Endodermal cell (in vitro differentiated cells): ENCODE measurements at regions not wholly inside any gene's neighbourhood (a gene's known extent, or its start where the extent isn't known, plus 50 kb on each side); places are given as distances from the start of the nearest gene placed in this dataset.

Experiments used
- DNase-seq: peaks from one replicate; pipeline ENCODE4 v3.0.0-alpha.2; 2017
- H3K27ac ChIP-seq: 2 replicates; pipeline ENCODE4 v1.5.1; 2013; ENCODE audit warnings: mild to moderate bottlenecking, low read depth, low read length, moderate library complexity
- H3K27me3 ChIP-seq: 2 replicates; pipeline ENCODE4 v1.6.1; 2013; ENCODE audit warnings: mild to moderate bottlenecking, low read length, moderate library complexity; ENCODE audit not compliant: insufficient read depth, control insufficient read depth, poor library complexity, severe bottlenecking
- H3K36me3 ChIP-seq: 2 replicates; pipeline ENCODE4 v1.7.0; 2013; ENCODE audit warnings: mild to moderate bottlenecking, low read length, moderate library complexity; ENCODE audit not compliant: control insufficient read depth, insufficient read depth
- H3K4me1 ChIP-seq: one replicate; pipeline ENCODE4 v1.7.0; 2013; ENCODE audit warnings: low read length; ENCODE audit not compliant: control insufficient read depth, insufficient read depth
- H3K4me3 ChIP-seq: 2 replicates; pipeline ENCODE4 v1.5.1; 2013; ENCODE audit warnings: mild to moderate bottlenecking, low read length, moderate library complexity
- H3K9ac ChIP-seq: 2 replicates; pipeline ENCODE4 v1.6.1; 2013; ENCODE audit warnings: mild to moderate bottlenecking, low read length, moderate library complexity; ENCODE audit not compliant: poor library complexity, severe bottlenecking; ENCODE audit errors: extremely low read depth
- H3K9me3 ChIP-seq: 2 replicates; pipeline ENCODE4 v1.6.1; 2013; ENCODE audit warnings: mild to moderate bottlenecking, low read length, moderate library complexity; ENCODE audit not compliant: control insufficient read depth
- H3K27ac Mint-ChIP-seq: 2 replicates; pipeline ENCODE4 v1.8.0; 2020; ENCODE audit warnings: mixed read lengths
- H3K27me3 Mint-ChIP-seq: 2 replicates; pipeline ENCODE4 v1.8.0; 2021; ENCODE audit warnings: mild to moderate bottlenecking, mixed read lengths; ENCODE audit not compliant: insufficient read depth
- H3K36me3 Mint-ChIP-seq: 2 replicates; pipeline ENCODE4 v1.8.0; 2020; ENCODE audit warnings: low read depth, mixed read lengths
- H3K4me1 Mint-ChIP-seq: 2 replicates; pipeline ENCODE4 v1.8.0; 2020; ENCODE audit warnings: mixed read lengths
- H3K4me3 Mint-ChIP-seq: 2 replicates; pipeline ENCODE4 v1.8.0; 2020; ENCODE audit warnings: mild to moderate bottlenecking, moderate library complexity, mixed read lengths
- H3K9me3 Mint-ChIP-seq: 2 replicates; pipeline ENCODE4 v1.8.0; 2020; ENCODE audit warnings: mild to moderate bottlenecking, mixed read lengths
- CTCF ChIP-seq: fragments of 200-600 bp; sonication (generic); conservative IDR thresholded peaks from 2 replicates; pipeline ENCODE4 v1.5.0; 2021; ENCODE audit warnings: antibody characterized with exemption, mild to moderate bottlenecking
- WGBS, 2 experiments: methylation state at CpG; one replicate each; pipeline versions ENCODE4 v1.1.5 to v1.1.7; 2013; ENCODE audit warnings: missing lambda C conversion rate in 2 of 2, mixed read lengths in 1 of 2; ENCODE audit not compliant: insufficient coverage in 1 of 2, insufficient read length in 1 of 2; 5-methylcytosine and 5-hydroxymethylcytosine counted together

GRCh38 chr5:124652514-124652819 lies 94.0 kb downstream of the ZNF608 start:
- peak overlapping the region; percentile 90 for H3K27ac ChIP-seq
- no peak overlapping the region for H3K4me3 Mint-ChIP-seq
- H3K4me1 Mint-ChIP-seq, result peaks cover 39% of the 10 kb centered on the region
- DNase-seq, result no peak
- WGBS, 2 experiments, result 56 to 80% methylated on average over 1 of the region's 2 CpGs
- peaks cover 26% of the 10 kb centered on the region for H3K36me3 ChIP-seq
- no peaks in the 10 kb centered on the region for H3K27me3 Mint-ChIP-seq
- H3K36me3 Mint-ChIP-seq, result peaks cover 23% of the 10 kb centered on the region
- TF ChIP-seq CTCF, result no peak
- H3K27me3 ChIP-seq, result no peaks in the 10 kb centered on the region
- H3K9me3 ChIP-seq, result no peaks in the 10 kb centered on the region
- no peak overlapping the region for H3K9ac ChIP-seq
- peaks cover 34% of the 10 kb centered on the region for H3K4me1 ChIP-seq
- no peaks in the 10 kb centered on the region for H3K9me3 Mint-ChIP-seq
- peak overlapping the region; percentile 71 for H3K4me3 ChIP-seq
- peak overlapping the region; percentile 33 for H3K27ac Mint-ChIP-seq

GRCh38 chr5:124651663-124652513 lies 94.6 kb downstream of the ZNF608 start:
- peak; percentile 93 for DNase-seq
- Histone ChIP-seq H3K27me3 (no peaks in the 10 kb centered on the region), H3K36me3 (peaks cover 31% of the 10 kb centered on the region), H3K4me3 (peak overlapping the region; percentile 71), H3K4me1 (peaks cover 31% of the 10 kb centered on the region), H3K27ac (peak overlapping the region; percentile 90), H3K9ac (peak overlapping the region; percentile 33), H3K9me3 (no peaks in the 10 kb centered on the region)
- H3K9me3 Mint-ChIP-seq, result no peaks in the 10 kb centered on the region
- TF ChIP-seq CTCF, result no peak
- peaks cover 38% of the 10 kb centered on the region for H3K4me1 Mint-ChIP-seq
- no peaks in the 10 kb centered on the region for H3K27me3 Mint-ChIP-seq
- peak overlapping the region; percentile 48 for H3K4me3 Mint-ChIP-seq
- H3K36me3 Mint-ChIP-seq, result peaks cover 29% of the 10 kb centered on the region
- H3K27ac Mint-ChIP-seq, result peak overlapping the region; percentile 33
- 10 to 16% methylated on average over 5 to 54 of the region's 54 CpGs for WGBS, 2 experiments

- no peak for TF ChIP-seq CTCF
- H3K27me3 Mint-ChIP-seq, result no peaks in the 10 kb centered on the region
- Histone ChIP-seq H3K36me3 (peaks cover 39% of the 10 kb centered on the region), H3K9ac (no peak overlapping the region), H3K4me1 (peaks cover 30% of the 10 kb centered on the region), H3K27ac (peak overlapping the region; percentile 90), H3K4me3 (peak overlapping the region; percentile 71), H3K9me3 (no peaks in the 10 kb centered on the region), H3K27me3 (no peaks in the 10 kb centered on the region)
- H3K4me3 Mint-ChIP-seq, result peak overlapping the region; percentile 48
- no peak overlapping the region for H3K27ac Mint-ChIP-seq
- 71% methylated on average over 3 of the region's 3 CpGs; no CpG with 5 or more reads in 1 of the 2 experiments for whole genome bisulfite sequencing, 2 experiments
- peaks cover 38% of the 10 kb centered on the region for H3K4me1 Mint-ChIP-seq
- no peaks in the 10 kb centered on the region for H3K9me3 Mint-ChIP-seq
- peaks cover 36% of the 10 kb centered on the region for H3K36me3 Mint-ChIP-seq
- no peak for DNase-seq
Observed at GRCh38 chr5:124650951-124651662, 95.3 kb downstream of the ZNF608 start.
